ENCODE measurements at regions not wholly inside any gene's neighbourhood (a gene's known extent, or its start where the extent isn't known, plus 50 kb on each side); places are given as distances from the start of the nearest gene placed in this dataset.

DNA sequence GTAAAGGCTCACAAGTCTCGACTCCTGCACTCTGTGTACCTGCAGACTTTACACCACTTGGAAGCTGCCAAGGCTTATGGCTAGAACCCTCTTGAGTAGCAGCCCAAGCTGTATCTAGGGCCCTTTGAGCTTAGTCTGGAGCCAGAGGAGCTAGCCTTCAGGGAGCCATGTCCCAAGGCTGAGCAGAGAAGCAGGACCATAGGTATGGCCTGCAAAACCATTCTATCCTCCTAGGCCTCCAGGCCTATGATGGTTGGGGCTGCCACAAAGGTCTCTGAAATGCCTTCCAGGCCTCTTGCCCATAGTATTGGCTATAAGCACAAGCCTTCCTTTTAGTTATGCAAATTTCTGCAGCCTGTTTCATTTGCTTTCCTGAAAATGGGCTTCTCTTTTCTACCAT lies 380.7 kb upstream of the CPXCR1 start:
- no peak for TF ChIP-seq CREB1 (CRISPR knock-in tag; IDR thresholded peaks at IDR 0.05; ENCODE audit: low read depth)
- no peak for TF ChIP-seq EZH2 (IDR thresholded peaks at IDR 0.05; ENCODE audit: low read depth, unreplicated experiment)
- TF ChIP-seq, protein P1, sequence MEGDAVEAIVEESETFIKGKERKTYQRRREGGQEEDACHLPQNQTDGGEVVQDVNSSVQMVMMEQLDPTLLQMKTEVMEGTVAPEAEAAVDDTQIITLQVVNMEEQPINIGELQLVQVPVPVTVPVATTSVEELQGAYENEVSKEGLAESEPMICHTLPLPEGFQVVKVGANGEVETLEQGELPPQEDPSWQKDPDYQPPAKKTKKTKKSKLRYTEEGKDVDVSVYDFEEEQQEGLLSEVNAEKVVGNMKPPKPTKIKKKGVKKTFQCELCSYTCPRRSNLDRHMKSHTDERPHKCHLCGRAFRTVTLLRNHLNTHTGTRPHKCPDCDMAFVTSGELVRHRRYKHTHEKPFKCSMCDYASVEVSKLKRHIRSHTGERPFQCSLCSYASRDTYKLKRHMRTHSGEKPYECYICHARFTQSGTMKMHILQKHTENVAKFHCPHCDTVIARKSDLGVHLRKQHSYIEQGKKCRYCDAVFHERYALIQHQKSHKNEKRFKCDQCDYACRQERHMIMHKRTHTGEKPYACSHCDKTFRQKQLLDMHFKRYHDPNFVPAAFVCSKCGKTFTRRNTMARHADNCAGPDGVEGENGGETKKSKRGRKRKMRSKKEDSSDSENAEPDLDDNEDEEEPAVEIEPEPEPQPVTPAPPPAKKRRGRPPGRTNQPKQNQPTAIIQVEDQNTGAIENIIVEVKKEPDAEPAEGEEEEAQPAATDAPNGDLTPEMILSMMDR (conservative IDR thresholded peaks at IDR 0.05; ENCODE audit: low read depth in 2 of 2): no peak
- TF ChIP-seq, protein P2, sequence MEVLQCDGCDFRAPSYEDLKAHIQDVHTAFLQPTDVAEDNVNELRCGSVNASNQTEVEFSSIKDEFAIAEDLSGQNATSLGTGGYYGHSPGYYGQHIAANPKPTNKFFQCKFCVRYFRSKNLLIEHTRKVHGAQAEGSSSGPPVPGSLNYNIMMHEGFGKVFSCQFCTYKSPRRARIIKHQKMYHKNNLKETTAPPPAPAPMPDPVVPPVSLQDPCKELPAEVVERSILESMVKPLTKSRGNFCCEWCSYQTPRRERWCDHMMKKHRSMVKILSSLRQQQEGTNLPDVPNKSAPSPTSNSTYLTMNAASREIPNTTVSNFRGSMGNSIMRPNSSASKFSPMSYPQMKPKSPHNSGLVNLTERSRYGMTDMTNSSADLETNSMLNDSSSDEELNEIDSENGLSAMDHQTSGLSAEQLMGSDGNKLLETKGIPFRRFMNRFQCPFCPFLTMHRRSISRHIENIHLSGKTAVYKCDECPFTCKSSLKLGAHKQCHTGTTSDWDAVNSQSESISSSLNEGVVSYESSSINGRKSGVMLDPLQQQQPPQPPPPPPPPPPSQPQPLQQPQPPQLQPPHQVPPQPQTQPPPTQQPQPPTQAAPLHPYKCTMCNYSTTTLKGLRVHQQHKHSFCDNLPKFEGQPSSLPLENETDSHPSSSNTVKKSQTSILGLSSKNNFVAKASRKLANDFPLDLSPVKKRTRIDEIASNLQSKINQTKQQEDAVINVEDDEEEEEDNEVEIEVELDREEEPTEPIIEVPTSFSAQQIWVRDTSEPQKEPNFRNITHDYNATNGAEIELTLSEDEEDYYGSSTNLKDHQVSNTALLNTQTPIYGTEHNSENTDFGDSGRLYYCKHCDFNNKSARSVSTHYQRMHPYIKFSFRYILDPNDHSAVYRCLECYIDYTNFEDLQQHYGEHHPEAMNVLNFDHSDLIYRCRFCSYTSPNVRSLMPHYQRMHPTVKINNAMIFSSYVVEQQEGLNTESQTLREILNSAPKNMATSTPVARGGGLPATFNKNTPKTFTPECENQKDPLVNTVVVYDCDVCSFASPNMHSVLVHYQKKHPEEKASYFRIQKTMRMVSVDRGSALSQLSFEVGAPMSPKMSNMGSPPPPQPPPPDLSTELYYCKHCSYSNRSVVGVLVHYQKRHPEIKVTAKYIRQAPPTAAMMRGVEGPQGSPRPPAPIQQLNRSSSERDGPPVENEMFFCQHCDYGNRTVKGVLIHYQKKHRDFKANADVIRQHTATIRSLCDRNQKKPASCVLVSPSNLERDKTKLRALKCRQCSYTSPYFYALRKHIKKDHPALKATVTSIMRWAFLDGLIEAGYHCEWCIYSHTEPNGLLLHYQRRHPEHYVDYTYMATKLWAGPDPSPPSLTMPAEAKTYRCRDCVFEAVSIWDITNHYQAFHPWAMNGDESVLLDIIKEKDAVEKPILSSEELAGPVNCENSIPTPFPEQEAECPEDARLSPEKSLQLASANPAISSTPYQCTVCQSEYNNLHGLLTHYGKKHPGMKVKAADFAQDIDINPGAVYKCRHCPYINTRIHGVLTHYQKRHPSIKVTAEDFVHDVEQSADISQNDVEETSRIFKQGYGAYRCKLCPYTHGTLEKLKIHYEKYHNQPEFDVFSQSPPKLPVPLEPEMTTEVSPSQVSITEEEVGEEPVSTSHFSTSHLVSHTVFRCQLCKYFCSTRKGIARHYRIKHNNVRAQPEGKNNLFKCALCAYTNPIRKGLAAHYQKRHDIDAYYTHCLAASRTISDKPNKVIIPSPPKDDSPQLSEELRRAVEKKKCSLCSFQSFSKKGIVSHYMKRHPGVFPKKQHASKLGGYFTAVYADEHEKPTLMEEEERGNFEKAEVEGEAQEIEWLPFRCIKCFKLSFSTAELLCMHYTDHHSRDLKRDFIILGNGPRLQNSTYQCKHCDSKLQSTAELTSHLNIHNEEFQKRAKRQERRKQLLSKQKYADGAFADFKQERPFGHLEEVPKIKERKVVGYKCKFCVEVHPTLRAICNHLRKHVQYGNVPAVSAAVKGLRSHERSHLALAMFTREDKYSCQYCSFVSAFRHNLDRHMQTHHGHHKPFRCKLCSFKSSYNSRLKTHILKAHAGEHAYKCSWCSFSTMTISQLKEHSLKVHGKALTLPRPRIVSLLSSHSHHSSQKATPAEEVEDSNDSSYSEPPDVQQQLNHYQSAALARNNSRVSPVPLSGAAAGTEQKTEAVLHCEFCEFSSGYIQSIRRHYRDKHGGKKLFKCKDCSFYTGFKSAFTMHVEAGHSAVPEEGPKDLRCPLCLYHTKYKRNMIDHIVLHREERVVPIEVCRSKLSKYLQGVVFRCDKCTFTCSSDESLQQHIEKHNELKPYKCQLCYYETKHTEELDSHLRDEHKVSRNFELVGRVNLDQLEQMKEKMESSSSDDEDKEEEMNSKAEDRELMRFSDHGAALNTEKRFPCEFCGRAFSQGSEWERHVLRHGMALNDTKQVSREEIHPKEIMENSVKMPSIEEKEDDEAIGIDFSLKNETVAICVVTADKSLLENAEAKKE (CRISPR knock-in tag; IDR thresholded peaks at IDR 0.05): no peak
- TF ChIP-seq, protein P3, sequence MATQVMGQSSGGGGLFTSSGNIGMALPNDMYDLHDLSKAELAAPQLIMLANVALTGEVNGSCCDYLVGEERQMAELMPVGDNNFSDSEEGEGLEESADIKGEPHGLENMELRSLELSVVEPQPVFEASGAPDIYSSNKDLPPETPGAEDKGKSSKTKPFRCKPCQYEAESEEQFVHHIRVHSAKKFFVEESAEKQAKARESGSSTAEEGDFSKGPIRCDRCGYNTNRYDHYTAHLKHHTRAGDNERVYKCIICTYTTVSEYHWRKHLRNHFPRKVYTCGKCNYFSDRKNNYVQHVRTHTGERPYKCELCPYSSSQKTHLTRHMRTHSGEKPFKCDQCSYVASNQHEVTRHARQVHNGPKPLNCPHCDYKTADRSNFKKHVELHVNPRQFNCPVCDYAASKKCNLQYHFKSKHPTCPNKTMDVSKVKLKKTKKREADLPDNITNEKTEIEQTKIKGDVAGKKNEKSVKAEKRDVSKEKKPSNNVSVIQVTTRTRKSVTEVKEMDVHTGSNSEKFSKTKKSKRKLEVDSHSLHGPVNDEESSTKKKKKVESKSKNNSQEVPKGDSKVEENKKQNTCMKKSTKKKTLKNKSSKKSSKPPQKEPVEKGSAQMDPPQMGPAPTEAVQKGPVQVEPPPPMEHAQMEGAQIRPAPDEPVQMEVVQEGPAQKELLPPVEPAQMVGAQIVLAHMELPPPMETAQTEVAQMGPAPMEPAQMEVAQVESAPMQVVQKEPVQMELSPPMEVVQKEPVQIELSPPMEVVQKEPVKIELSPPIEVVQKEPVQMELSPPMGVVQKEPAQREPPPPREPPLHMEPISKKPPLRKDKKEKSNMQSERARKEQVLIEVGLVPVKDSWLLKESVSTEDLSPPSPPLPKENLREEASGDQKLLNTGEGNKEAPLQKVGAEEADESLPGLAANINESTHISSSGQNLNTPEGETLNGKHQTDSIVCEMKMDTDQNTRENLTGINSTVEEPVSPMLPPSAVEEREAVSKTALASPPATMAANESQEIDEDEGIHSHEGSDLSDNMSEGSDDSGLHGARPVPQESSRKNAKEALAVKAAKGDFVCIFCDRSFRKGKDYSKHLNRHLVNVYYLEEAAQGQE (IDR thresholded peaks at IDR 0.05; ENCODE audit: unreplicated experiment): no peak
- TF ChIP-seq EZH2phosphoT487 (IDR thresholded peaks at IDR 0.05; ENCODE audit: unreplicated experiment): no peak
- TF ChIP-seq POLR2AphosphoS5 (IDR thresholded peaks at IDR 0.05; ENCODE audit: low read depth): no peak
- TF ChIP-seq JUNB (IDR thresholded peaks at IDR 0.05; ENCODE audit: unreplicated experiment): no peak
- TF ChIP-seq, protein P4, sequence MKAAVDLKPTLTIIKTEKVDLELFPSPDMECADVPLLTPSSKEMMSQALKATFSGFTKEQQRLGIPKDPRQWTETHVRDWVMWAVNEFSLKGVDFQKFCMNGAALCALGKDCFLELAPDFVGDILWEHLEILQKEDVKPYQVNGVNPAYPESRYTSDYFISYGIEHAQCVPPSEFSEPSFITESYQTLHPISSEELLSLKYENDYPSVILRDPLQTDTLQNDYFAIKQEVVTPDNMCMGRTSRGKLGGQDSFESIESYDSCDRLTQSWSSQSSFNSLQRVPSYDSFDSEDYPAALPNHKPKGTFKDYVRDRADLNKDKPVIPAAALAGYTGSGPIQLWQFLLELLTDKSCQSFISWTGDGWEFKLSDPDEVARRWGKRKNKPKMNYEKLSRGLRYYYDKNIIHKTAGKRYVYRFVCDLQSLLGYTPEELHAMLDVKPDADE (IDR thresholded peaks at IDR 0.05): no peak
- no peak for TF ChIP-seq ZNF114 (CRISPR knock-in tag; IDR thresholded peaks at IDR 0.05)
- TF ChIP-seq STAT1 (IDR thresholded peaks at IDR 0.05; ENCODE audit: unreplicated experiment): no peak

All from GM23338 (cell line).